HG03175 (cell line): ENCODE measurements at regions not wholly inside any gene's neighbourhood (a gene's known extent, or its start where the extent isn't known, plus 50 kb on each side); places are given as distances from the start of the nearest gene placed in this dataset.

Experiments used
- ATAC-seq: cut with Tn5 transposase; IDR thresholded peaks from one replicate; pipeline ENCODE4 v1.9.1; 2021; ENCODE audit warnings: mild to moderate bottlenecking, moderate library complexity; ENCODE audit not compliant: unreplicated experiment

GRCh38 chr17:72511874-72512273 lies 391.1 kb downstream of the SOX9 start:
- no peak for ATAC-seq

- ATAC-seq, result no peak
These were observed 392.1 kb downstream of the SOX9 start for GRCh38 chr17:72512649-72513556.

- no peak for ATAC-seq
These were observed 393.6 kb downstream of the SOX9 start for GRCh38 chr17:72514321-72514861.

- ATAC-seq, result no peak
These were observed 394.1 kb downstream of the SOX9 start for GRCh38 chr17:72514891-72515290.

GRCh38 chr17:72515291-72516065 lies 394.7 kb downstream of the SOX9 start:
- ATAC-seq, result no peak

GRCh38 chr17:72516772-72517399 lies 396.1 kb downstream of the SOX9 start:
- no peak for ATAC-seq

GRCh38 chr17:72517413-72518158 lies 396.8 kb downstream of the SOX9 start:
- ATAC-seq, result no peak

GRCh38 chr17:72518159-72518732 lies 397.4 kb downstream of the SOX9 start:
- ATAC-seq, result no peak

GRCh38 chr17:72518753-72519597 lies 398.2 kb downstream of the SOX9 start:
- no peak for ATAC-seq

- no peak for ATAC-seq
These were observed 398.7 kb downstream of the SOX9 start for GRCh38 chr17:72519598-72519936.

GRCh38 chr17:72520665-72521303 lies 400.0 kb downstream of the SOX9 start:
- ATAC-seq, result peak; percentile 57

- ATAC-seq, result no peak
These were observed 402.7 kb downstream of the SOX9 start for GRCh38 chr17:72523491-72523890.

GRCh38 chr17:72525225-72526015 lies 404.6 kb downstream of the SOX9 start:
- ATAC-seq, result no peak

GRCh38 chr17:72526769-72527168 lies 405.9 kb downstream of the SOX9 start:
- no peak for ATAC-seq

GRCh38 chr17:72527789-72528188 lies 407.0 kb downstream of the SOX9 start:
- ATAC-seq, result no peak

GRCh38 chr17:72528683-72529082 lies 407.9 kb downstream of the SOX9 start:
- no peak for ATAC-seq

GRCh38 chr17:72529386-72529785 lies 408.6 kb downstream of the SOX9 start:
- no peak for ATAC-seq

GRCh38 chr17:72530454-72530853 lies 409.6 kb downstream of the SOX9 start:
- no peak for ATAC-seq
